GM04503 (cell line): ENCODE measurements at regions not wholly inside any gene's neighbourhood (a gene's known extent, or its start where the extent isn't known, plus 50 kb on each side); places are given as distances from the start of the nearest gene placed in this dataset.
"Not testable (repeated sequence)": the region's sequence is repeated elsewhere in the genome, so short reads cannot be mapped to it uniquely, and the experiment has no call there.

Experiments
- DNase-seq: peaks from one replicate; pipeline ENCODE4 v3.0.0-alpha.2; 2012; ENCODE audit warnings: low read depth

GRCh38 chr6:28623242-28623641 is 97.6 kb downstream of the GPX5 start:
- not testable (repeated sequence) for DNase-seq

- not testable (repeated sequence) for DNase-seq
These were observed 100.7 kb downstream of the GPX5 start for GRCh38 chr6:28626386-28626785.

- no peak for DNase-seq
These were observed 106.7 kb downstream of the GPX5 start for GRCh38 chr6:28632326-28632851.

GRCh38 chr6:28633445-28634215 is 107.9 kb downstream of the GPX5 start:
- no peak for DNase-seq

GRCh38 chr6:28634411-28634760 is 108.7 kb downstream of the GPX5 start:
- no peak for DNase-seq

- no peak for DNase-seq
These were observed 109.3 kb downstream of the GPX5 start for GRCh38 chr6:28634761-28635546.

GRCh38 chr6:28635547-28636158 is 110.0 kb downstream of the GPX5 start:
- DNase-seq, result no peak

- DNase-seq, result no peak
These were observed 113.2 kb downstream of the GPX5 start for GRCh38 chr6:28638787-28639430.

- DNase-seq, result not testable (repeated sequence)
These were observed 114.0 kb downstream of the GPX5 start for GRCh38 chr6:28639445-28640290.

- peak; percentile 33 for DNase-seq
These were observed 117.5 kb downstream of the GPX5 start for GRCh38 chr6:28643017-28643740.

GRCh38 chr6:28646650-28647049 is 121.0 kb downstream of the GPX5 start:
- no peak for DNase-seq

- peak; percentile 45 for DNase-seq
These were observed 122.6 kb downstream of the GPX5 start for GRCh38 chr6:28648035-28648877.

- no peak for DNase-seq
These were observed 123.2 kb downstream of the GPX5 start for GRCh38 chr6:28648878-28649375.

GRCh38 chr6:28651161-28651560 is 125.5 kb downstream of the GPX5 start:
- no peak for DNase-seq

- no peak for DNase-seq
These were observed 128.2 kb downstream of the GPX5 start for GRCh38 chr6:28653876-28654275.

- DNase-seq, result no peak
These were observed 129.5 kb downstream of the GPX5 start for GRCh38 chr6:28655164-28655563.

- DNase-seq, result no peak
These were observed 131.0 kb downstream of the GPX5 start for GRCh38 chr6:28656715-28657114.

GRCh38 chr6:28657381-28657768 is 131.7 kb downstream of the GPX5 start:
- DNase-seq, result no peak

- no peak for DNase-seq
These were observed 132.2 kb downstream of the GPX5 start for GRCh38 chr6:28657769-28658465.
